HG03045 (cell line): ENCODE measurements at regions not wholly inside any gene's neighbourhood (a gene's known extent, or its start where the extent isn't known, plus 50 kb on each side); places are given as distances from the start of the nearest gene placed in this dataset.

Experiments
- ATAC-seq: cut with Tn5 transposase; IDR thresholded peaks from one replicate; pipeline ENCODE4 v1.9.1; 2021; ENCODE audit warnings: mild to moderate bottlenecking, moderate library complexity; ENCODE audit not compliant: unreplicated experiment

- ATAC-seq = no peak
Observed at GRCh38 chr5:174189654-174190541, 144.4 kb downstream of the NSG2 start.

DNA sequence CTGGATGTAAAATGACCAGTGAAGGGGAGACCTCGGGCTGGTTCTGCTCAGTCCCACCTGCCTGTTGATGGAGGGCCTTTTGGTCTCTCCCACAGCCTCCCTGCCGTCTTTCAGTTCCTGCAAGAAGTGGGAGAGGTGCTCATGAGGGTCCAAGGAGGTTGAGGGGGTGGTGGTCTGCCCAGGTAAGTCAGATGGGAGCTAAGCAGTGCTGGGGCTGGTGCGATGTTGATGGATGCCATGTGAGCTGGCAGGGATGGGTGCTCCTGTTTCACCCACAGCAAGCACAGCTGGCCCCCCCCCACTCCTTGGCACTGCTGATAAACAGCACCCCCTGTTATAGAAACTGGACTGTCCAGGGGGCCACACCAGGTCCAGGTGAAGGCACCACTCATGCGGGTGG lies 145.6 kb downstream of the NSG2 start:
- ATAC-seq = no peak

GRCh38 chr5:174191850-174192655 lies 146.5 kb downstream of the NSG2 start:
- no peak for ATAC-seq

GRCh38 chr5:174192901-174193300 lies 147.4 kb downstream of the NSG2 start:
- ATAC-seq = no peak

- ATAC-seq = no peak
Observed at GRCh38 chr5:174195517-174195916, 150.0 kb downstream of the NSG2 start.

- no peak for ATAC-seq
Observed at GRCh38 chr5:174197929-174198328, 152.4 kb downstream of the NSG2 start.

- no peak for ATAC-seq
Observed at GRCh38 chr5:174198541-174198940, 153.0 kb downstream of the NSG2 start.

DNA sequence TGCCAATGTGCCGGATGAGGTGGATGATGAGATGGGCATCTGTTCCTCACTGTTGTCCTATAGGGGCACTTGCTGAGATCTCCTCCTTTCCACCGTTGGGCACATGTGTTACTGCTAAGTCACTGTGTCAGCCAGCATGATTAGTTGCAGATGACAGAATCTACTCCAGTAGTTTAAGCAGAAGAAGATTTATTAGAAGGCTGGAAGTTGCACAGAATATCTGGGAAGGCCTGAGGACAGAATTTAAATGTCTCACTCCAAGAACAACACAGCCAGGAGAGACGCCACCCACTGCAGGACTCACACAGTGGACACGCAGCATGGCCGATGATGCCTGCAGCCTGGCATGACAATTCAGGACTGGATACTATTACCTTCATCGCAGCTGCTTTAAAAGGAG lies 157.5 kb downstream of the NSG2 start:
- ATAC-seq = no peak

GRCh38 chr5:174204535-174205313 lies 159.2 kb downstream of the NSG2 start:
- no peak for ATAC-seq

GRCh38 chr5:174205939-174206338 lies 160.4 kb downstream of the NSG2 start:
- ATAC-seq = no peak

- ATAC-seq = no peak
Observed at GRCh38 chr5:174210596-174211276, 165.2 kb downstream of the NSG2 start.

DNA sequence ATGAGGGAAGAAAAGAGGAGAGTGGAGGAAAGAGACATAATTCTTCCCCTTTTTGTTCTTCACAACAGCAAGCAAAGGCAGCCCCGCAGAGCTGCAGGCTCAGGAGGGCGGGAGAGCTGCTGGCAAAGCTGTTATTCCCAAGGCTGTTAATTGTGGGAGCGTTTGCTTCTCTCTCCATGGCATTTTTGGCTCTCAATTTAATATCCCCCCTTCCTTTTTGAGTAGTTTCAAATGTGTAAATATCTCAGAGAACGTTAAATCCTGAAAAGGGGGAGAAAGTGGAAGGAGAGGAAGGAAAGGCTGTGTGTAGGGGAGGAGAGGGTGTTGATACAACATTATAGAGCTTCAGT lies 165.7 kb downstream of the NSG2 start:
- no peak for ATAC-seq

GRCh38 chr5:174217527-174217926 lies 172.0 kb downstream of the NSG2 start:
- ATAC-seq = no peak

GRCh38 chr5:174218162-174218561 lies 172.7 kb downstream of the NSG2 start:
- no peak for ATAC-seq

GRCh38 chr5:174220417-174220816 lies 174.9 kb downstream of the NSG2 start:
- no peak for ATAC-seq

DNA sequence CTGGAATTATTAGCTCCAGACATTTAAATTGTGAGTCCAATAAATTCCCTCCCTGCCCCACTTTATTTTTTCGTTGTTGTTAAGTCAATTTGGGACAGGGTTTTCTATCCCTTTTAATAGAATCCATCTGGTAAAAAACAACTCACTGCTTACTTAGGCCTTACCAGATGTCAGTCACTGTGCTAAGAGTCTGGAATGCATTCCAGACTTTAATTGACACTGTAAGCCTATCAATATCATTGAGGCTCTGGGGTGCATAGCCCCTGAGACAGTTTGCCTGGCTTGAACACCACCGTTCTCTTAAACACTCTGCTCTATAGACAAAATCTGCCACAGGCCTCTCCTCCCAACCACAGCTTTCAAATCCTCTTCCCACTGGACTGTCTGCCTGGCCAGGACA lies 175.9 kb downstream of the NSG2 start:
- no peak for ATAC-seq

DNA sequence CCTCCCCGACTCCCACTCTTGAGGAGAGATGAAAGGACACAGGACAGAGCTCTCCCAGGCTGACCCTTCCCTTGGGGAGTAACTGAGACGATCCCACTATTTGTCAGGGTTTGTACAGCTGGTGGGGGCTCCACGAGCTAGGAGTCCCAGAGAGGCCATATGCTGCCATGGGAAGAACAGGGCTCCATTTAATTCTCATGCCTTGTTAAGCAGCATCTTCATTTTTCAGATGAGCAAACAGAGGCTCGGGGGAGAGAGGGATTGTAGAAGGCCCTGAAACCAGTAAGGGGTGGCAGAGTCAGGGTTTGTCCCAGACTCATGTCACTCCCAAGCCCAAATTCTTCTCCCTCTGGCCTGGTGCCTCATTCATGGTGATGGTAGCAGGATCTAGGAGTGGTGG lies 176.4 kb downstream of the NSG2 start:
- no peak for ATAC-seq

- no peak for ATAC-seq
Observed at GRCh38 chr5:174222891-174223290, 177.4 kb downstream of the NSG2 start.

- no peak for ATAC-seq
Observed at GRCh38 chr5:174223355-174223754, 177.8 kb downstream of the NSG2 start.

- no peak for ATAC-seq
Observed at GRCh38 chr5:174229068-174229467, 183.6 kb downstream of the NSG2 start.
